ENCODE measurements at regions not wholly inside any gene's neighbourhood (a gene's known extent, or its start where the extent isn't known, plus 50 kb on each side); places are given as distances from the start of the nearest gene placed in this dataset.

- no peak for TF ChIP-seq EZH2 (IDR thresholded peaks at IDR 0.05; ENCODE audit: low read length, unreplicated experiment)
- TF ChIP-seq CTCF (conservative IDR thresholded peaks at IDR 0.05; ENCODE audit: low read depth, low read length) = no peak
- TF ChIP-seq EZH2phosphoT487 (IDR thresholded peaks at IDR 0.05; ENCODE audit: borderline replicate concordance, low read length) = no peak
These were observed 140.8 kb downstream of the DAD1 start for GRCh38 chr14:22448035-22448904.
